ENCODE measurements at regions not wholly inside any gene's neighbourhood (a gene's known extent, or its start where the extent isn't known, plus 50 kb on each side); places are given as distances from the start of the nearest gene placed in this dataset.

- 0% methylated on average over 1 of the region's 1 CpG for WGBS (ENCODE audit: missing lambda C conversion rate)
- ChIA-PET CTCF (no interaction called here), POLR2A (no interaction called here)
- no peak overlapping the region for H3K4me3 ChIP-seq
- DNase-seq (ENCODE audit: low read depth in 1 of 2, low spot score in 1 of 2): no peak
- no peaks in the 10 kb centered on the region for H3K9me3 ChIP-seq
- no peak overlapping the region for H3K4me2 ChIP-seq
- no peaks in the 10 kb centered on the region for H3K4me1 ChIP-seq
- no peak for FAIRE-seq
- no peak for ATAC-seq
- TF ChIP-seq HOXB13 (CRISPR knock-in tag; IDR thresholded peaks at IDR 0.05; ENCODE audit: low read depth) (no peak), HDAC2 (IDR thresholded peaks at IDR 0.05) (no peak), HMGXB4 (CRISPR knock-in tag; IDR thresholded peaks at IDR 0.05; ENCODE audit: borderline replicate concordance) (no peak), CTCF (IDR thresholded peaks at IDR 0.05) (no peak), MAX (IDR thresholded peaks at IDR 0.05) (no peak), FOSB (CRISPR knock-in tag; IDR thresholded peaks at IDR 0.05) (no peak), ZFP36 (IDR thresholded peaks at IDR 0.05; ENCODE audit: borderline replicate concordance, partially characterized antibody) (no peak), RCOR1 (IDR thresholded peaks at IDR 0.05; ENCODE audit: low read depth, low read length) (no peak), CHD2 (IDR thresholded peaks at IDR 0.05; ENCODE audit: low read length, partially characterized antibody) (no peak), ZC3H11A (IDR thresholded peaks at IDR 0.05) (no peak), E2F6 (IDR thresholded peaks at IDR 0.05; ENCODE audit: borderline replicate concordance, low read depth) (no peak), RAD21 (conservative IDR thresholded peaks at IDR 0.05 in 1 of 2, IDR thresholded peaks at IDR 0.05 in 1 of 2) (no peak), ZSCAN20 (CRISPR knock-in tag; IDR thresholded peaks at IDR 0.05) (no peak), CHD4 (IDR thresholded peaks at IDR 0.05; ENCODE audit: borderline replicate concordance) (no peak), SMC3 (IDR thresholded peaks at IDR 0.05) (no peak)
- H3K27ac ChIP-seq: no peak overlapping the region
These were observed 212.5 kb upstream of the HDAC9 start for GRCh38 chr7:18283045-18283444.

- TF ChIP-seq PHF8 (IDR thresholded peaks at IDR 0.05; ENCODE audit: borderline replicate concordance, low read depth) (no peak), MAFK (IDR thresholded peaks at IDR 0.05; ENCODE audit: partially characterized antibody) (no peak), RNF2 (IDR thresholded peaks at IDR 0.05; ENCODE audit: borderline replicate concordance, low read depth) (no peak), SREBF2 (IDR thresholded peaks at IDR 0.05) (no peak), RAD21 (conservative IDR thresholded peaks at IDR 0.05 in 1 of 2, IDR thresholded peaks at IDR 0.05 in 1 of 2) (no peak), JUNB (IDR thresholded peaks at IDR 0.05) (no peak), ESRRA (IDR thresholded peaks at IDR 0.05; ENCODE audit: borderline replicate concordance, low read length) (no peak), POLR2AphosphoS2 (conservative IDR thresholded peaks at IDR 0.05; ENCODE audit: low read length) (no peak), MAZ (IDR thresholded peaks at IDR 0.05; ENCODE audit: borderline replicate concordance, low read depth, low read length) (no peak), EHF (CRISPR knock-in tag; IDR thresholded peaks at IDR 0.05) (no peak), JUN (IDR thresholded peaks at IDR 0.05) (no peak), EP300 (IDR thresholded peaks at IDR 0.05) (no peak), USF2 (IDR thresholded peaks at IDR 0.05) (no peak), CBX2 (IDR thresholded peaks at IDR 0.05; ENCODE audit: borderline replicate concordance, low read depth) (no peak), FOSL2 (IDR thresholded peaks at IDR 0.05) (no peak), FOSL2 (CRISPR knock-in tag; IDR thresholded peaks at IDR 0.05) (no peak), CHD4 (IDR thresholded peaks at IDR 0.05; ENCODE audit: borderline replicate concordance) (no peak)
- DNase-seq (ENCODE audit: low read depth in 1 of 2, low spot score in 1 of 2): no peak
- ChIA-PET CTCF (no interaction called here), POLR2A (interaction anchor here (0.6 kb wide), 1 partner anchor 256 kb away, joined by 4 read pairs; no protein-coding TSS in a partner anchor)
- WGBS (ENCODE audit: missing lambda C conversion rate): 88% methylated on average over 1 of the region's 2 CpGs
- no peak overlapping the region for H3K4me3 ChIP-seq
- H3K9me3 ChIP-seq: no peaks in the 10 kb centered on the region
- H3K27ac ChIP-seq: no peak overlapping the region
- H3K4me1 ChIP-seq: no peaks in the 10 kb centered on the region
- ATAC-seq: no peak
- H3K4me2 ChIP-seq: no peak overlapping the region
- no peak for FAIRE-seq
These were observed 208.1 kb upstream of the HDAC9 start for GRCh38 chr7:18287482-18287881.
